Iris pigment epithelial cell (primary cell): ENCODE measurements at regions not wholly inside any gene's neighbourhood (a gene's known extent, or its start where the extent isn't known, plus 50 kb on each side); places are given as distances from the start of the nearest gene placed in this dataset.
A peak's percentile ranks its signal among the peaks of the same experiment; 100 is the strongest.
"Not testable (repeated sequence)": the region's sequence is repeated elsewhere in the genome, so short reads cannot be mapped to it uniquely, and the experiment has no call there.

Experiments
- DNase-seq: peaks from one replicate; pipeline ENCODE4 v3.0.0-alpha.2; 2011; ENCODE audit warnings: low read depth

DNA sequence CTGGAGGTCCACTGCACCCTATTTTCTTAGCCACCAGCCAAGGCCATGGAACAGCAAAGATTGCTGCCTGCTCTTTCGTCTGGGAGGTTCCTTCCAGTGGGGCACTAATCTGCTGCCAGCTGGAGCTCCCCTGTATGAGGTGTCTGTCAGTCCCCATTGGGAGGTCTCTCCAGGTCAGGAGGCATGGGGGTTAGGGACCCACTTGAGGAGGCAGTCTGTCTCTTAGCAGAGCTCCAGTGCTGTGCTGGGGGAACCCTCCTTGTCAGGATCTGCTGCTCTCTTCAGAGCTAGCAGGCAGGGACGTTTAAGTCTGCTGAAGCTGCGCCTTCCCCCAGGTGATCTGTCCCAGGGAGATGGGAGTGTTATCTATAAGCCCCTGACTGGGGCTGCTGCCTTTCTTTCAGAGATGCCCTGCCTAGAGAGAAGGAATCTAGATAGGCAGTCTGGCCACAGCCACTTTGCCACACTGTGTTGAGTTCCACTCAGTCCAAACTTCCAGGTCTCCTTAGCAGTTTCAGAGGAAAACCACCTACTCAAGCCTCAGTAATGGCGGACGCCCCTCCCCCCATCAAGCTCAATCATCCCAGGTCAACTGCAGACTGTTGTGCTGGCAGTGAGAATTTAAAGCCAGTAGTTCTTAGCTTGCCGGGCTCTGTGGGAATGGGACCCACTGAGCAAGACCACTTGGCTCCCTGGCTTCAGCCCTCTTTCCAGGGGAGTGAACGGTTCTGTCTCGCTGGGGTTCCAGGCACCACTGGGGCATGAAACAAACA lies 317.7 kb downstream of the LRRC70 start:
- DNase-seq = no peak

- peak; percentile 1 for DNase-seq
Observed at GRCh38 chr5:62886603-62887315, 308.1 kb downstream of the LRRC70 start.

- not testable (repeated sequence) for DNase-seq
Observed at GRCh38 chr5:62837330-62837729, 258.7 kb downstream of the LRRC70 start.

- no peak for DNase-seq
Observed at GRCh38 chr5:62829604-62829986, 251.0 kb downstream of the LRRC70 start.

DNA sequence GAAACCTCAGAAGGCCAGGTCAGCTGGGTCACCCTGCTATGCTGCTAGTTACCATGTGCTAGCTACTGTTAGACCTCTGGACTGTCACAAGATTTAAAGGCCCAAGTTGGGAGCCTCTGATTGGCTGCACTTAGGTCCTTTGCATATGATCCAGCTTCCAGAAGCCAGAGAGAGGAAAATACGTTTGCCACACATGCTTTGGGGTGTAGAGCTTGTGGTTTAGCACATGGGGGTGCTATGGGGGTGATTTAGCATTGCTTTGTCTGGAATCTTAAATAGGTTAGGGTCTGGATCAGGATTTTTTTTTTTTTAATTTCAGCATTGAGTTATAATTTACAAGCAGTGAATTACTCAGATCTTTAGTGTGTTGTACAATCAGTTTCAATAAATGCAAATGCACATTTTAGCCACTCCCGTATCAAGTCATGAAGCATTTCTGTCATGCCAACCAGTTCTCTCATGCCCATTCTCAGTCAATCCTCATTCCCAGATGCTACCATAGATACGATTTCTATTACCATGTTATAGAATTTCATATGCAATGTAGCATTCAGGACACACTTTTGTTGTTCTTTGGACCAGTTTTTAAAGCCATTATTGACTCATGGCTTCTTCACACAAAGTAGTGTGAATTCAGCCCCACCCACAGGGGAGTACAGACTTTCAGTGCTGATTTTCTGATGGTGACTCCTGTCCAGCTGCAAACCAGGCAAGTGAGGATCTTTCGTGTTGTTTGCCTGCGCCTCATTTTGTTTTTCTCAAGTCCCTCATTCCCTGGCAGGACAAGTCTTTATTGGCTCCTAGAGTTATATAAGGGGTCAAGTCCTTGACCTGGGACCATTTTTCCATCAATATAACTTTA lies 250.4 kb downstream of the LRRC70 start:
- DNase-seq = no peak

DNA sequence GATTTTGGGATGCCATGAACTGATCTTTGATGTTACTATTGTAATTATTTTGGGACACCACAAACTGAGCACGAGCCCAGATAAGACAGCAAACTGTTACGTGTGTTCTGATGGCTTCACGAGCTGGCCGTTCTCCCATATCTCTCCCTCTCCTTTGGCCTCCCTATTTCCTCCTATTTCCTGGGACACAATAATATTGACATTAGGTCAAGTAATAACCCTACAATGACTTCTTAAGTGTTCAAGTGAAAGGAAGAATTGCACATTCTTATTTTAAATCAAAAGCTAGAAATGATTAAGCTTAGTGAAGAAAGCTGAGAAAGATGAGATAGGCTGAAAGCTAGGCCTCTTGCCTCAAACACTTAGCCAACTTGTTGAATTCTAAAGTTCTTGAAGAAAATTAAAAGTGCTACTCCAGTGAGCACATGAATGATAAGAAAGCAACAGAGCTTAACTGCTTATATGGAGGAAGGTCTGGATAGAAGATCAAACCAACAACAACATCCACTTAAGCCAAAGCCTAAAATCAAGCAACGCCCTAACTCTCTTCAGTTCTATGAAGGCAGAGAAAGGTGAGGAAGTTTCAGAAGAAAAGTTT lies 247.1 kb downstream of the LRRC70 start:
- DNase-seq = no peak

DNA sequence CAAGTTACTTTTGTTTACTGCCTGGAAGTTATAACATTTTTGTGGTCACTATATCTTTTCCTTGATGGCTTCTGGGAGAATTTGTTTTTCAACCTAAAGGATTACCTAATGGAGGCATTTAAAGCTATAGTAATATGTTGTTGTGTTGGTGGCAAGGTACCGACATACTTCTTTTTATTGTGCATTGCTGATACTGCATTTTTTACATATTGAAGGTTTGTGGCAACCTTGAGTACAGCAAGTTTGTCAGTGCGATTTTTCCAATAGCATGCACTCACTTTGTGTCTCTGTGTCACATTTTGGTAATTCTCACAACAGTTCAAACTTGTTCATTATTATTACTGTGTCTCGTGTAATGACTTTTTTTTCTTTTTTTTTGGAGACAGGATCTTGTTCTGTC lies 246.3 kb downstream of the LRRC70 start:
- DNase-seq = no peak

- not testable (repeated sequence) for DNase-seq
Observed at GRCh38 chr5:62817043-62817442, 238.4 kb downstream of the LRRC70 start.

DNA sequence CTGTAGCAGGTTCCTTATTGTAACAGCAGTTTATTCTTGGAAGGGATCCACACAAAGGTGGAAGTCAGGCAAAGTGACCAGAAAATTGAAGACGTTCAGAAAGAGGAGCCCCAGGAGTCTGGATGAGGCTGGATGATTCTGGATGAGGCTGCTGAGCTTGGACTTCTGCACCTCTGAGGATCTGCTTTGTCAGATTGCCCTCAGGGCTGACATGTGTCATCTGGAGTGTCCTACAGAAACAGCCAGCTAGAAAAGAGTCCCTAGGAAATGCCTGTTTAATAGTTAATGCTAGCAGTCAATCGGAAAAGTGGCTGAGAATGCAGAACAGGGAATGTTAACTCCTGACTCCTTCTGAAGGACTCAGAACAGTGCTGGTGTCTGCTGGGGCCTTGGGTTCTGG lies 236.4 kb downstream of the LRRC70 start:
- DNase-seq = no peak

DNA sequence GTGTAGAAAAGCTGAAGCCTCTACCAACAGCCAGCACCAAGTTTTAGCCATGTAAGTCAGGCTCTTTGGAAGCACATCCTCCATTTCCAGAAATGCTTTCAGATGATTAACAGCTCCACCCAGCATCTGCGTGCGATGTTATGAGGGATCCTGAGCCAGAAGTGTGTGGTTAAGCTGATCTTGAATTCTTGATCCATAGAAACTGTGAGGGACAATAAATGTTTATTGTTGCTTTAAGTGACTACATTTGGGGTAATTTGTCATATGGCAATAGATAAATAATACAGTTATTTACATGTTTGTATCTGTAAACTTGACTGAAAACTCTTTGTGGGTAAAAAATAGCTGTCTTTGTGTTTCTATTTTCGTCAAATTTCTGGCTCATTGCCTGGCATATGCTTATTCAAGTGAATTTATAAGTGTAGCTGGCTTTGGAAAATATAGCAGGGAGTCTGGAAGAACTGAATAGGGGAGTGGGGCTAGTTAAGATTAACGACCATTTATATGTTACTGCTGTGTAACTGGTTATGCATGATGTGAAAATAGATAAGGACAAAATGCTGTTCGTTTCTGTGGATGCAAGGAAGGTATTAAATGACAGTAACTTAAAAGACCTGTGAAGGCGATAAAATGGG lies 234.1 kb downstream of the LRRC70 start:
- no peak for DNase-seq

DNA sequence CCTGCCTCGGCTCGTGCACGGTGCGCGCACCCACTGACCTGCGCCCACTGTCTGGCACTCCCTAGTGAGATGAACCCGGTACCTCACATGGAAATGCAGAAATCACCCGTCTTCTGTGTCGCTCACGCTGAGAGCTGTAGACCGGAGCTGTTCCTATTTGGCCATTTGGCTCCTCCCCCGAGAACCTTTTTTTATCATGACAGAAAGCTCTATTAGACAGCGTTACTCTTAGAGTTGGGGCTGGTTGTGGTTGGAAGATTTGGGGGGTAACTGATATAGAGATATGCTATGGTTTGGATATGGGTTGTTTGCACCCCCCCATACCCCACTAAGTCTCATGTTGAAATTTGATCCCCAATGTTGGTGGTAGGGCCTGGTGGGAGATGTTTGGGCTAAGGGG lies 226.2 kb downstream of the LRRC70 start:
- not testable (repeated sequence) for DNase-seq

DNA sequence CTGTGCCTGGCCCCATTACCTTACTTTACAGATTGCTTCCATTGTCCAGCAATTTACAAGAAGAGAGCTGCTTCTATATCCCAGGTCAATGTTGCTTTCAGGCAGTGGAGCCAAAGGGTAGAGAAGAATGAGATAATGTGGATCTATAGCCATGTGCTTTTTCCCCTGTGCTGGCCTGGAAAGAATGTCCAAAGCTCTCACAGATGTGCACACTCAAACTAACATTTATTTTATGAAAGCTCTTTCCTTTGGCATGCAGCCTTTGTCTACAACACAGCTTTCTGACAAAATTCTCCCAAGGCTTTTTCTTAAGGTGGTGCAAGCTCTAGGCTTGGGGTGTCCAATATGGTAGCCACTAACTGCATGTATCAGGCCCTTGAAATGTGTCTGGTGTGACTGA lies 217.3 kb downstream of the LRRC70 start:
- no peak for DNase-seq

DNA sequence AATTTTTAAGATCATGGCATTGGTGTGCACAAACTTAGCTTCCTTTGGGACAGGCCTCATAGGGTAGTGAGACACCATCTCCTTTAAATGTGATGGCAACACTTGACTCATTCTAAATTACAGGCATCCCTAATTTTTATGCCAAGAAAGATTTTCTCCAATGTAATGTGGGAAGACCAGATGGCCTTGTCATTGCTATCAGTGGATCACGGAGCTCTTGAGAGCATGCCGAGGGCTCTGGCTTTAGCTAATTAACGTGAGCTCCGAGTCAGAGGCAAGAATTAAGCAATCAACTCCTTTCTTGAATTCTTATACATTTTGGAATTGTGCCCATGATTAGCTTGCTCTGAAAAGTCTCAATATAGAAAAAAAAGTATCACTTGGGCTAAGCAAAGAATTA lies 215.8 kb downstream of the LRRC70 start:
- no peak for DNase-seq

DNA sequence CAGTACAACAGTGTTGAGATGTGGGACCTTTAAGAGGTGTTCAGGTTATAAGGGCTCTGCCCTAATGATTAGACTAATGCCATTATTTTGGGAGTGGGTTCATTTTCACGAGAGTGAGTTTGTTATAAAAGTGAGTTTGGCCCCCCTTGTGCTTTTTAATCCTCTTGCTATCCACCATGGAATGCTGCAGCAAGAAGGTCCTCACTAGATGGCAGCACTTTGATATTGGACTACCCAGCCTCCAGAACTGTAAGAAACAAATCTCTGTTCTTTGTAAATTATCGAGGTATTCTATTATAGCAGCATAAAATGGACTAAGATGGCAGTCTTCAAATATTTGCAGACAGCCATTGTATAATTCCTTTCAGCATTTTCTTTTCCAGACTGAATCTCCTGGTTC lies 212.4 kb downstream of the LRRC70 start:
- peak; percentile 36 for DNase-seq

GRCh38 chr5:62790348-62790747 lies 211.7 kb downstream of the LRRC70 start:
- peak; percentile 65 for DNase-seq

- DNase-seq = no peak
Observed at GRCh38 chr5:62786099-62786498, 207.5 kb downstream of the LRRC70 start.

DNA sequence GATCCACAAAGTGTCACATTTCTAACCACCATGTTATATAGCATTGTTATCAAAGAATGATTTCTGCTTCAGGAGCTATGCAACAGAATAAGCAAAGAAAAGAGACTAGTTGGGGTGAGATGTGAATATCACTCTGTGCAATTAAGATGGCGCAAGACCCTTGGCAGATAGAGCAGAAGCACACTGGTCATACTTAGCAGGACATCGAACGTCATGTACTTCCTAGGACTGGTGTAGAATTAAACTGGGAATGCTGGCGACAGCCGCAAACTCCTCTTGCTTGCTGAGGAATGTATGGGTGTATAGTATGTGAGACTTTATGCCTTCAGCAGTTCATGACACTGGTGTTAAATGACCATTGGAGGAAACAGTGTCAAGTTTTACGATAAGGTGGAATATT lies 207.0 kb downstream of the LRRC70 start:
- DNase-seq = no peak

- no peak for DNase-seq
Observed at GRCh38 chr5:62783374-62784057, 204.9 kb downstream of the LRRC70 start.

DNA sequence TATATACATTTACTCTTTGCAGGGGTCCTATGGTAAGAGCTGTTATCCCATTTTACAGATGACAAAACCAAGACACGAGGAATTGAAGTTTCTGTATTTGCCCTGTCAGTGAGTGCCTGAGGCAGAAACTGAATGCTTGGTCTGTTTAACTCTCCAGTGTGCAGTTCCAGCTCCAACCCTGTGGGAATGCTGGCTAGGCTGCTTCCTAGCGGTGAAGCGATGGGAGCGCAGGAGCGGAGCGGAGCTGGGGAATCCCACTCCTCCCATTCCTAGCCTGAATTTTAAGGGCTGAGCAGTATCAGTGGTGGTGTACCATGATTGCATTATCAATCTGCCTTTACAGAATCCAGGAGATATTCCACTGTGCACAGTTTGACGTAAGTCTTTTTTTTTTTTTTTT lies 202.3 kb downstream of the LRRC70 start:
- no peak for DNase-seq

DNA sequence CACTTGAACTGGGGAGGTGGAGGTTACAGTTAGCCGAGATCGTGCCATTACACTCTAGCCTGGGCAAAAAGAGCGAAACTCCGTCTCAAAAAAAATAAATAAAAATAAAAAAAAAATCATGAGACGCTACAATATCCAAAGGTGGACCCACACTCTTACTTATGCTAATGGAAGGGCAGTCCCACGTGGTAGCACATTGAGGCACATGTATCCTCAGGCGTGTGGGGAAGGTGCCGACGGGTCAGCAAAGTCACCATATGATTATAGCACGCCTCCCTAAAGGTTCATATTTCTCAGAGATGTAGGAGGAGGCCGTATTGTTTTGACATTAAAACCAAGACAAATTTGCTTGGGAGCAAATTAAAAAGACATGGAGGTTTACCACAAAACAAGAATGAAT lies 201.6 kb downstream of the LRRC70 start:
- DNase-seq = no peak

GRCh38 chr5:62779010-62779422 lies 200.4 kb downstream of the LRRC70 start:
- DNase-seq = peak; percentile 48
